GM12864 (cell line): ENCODE measurements at regions not wholly inside any gene's neighbourhood (a gene's known extent, or its start where the extent isn't known, plus 50 kb on each side); places are given as distances from the start of the nearest gene placed in this dataset.

Source experiments
- DNase-seq: peaks from one replicate; pipeline ENCODE4 v3.0.0-alpha.2; 2011; ENCODE audit warnings: low read depth
- H3K4me3 ChIP-seq: 2 replicates; pipeline ENCODE4 v1.5.1; 2011; ENCODE audit warnings: mild to moderate bottlenecking, low read depth, low read length, control low read depth
- TF ChIP-seq, protein P1 (sequence below): IDR thresholded peaks from 2 replicates; pipeline ENCODE4 v1.5.1; 2011; ENCODE audit warnings: low read depth, mild to moderate bottlenecking, moderate library complexity, low read length, control low read depth, inconsistent platforms; ENCODE audit errors: missing control alignments

- no peak for DNase-seq
These were observed 79.7 kb upstream of the SMIM23 start for GRCh38 chr5:171705830-171706468.

DNA sequence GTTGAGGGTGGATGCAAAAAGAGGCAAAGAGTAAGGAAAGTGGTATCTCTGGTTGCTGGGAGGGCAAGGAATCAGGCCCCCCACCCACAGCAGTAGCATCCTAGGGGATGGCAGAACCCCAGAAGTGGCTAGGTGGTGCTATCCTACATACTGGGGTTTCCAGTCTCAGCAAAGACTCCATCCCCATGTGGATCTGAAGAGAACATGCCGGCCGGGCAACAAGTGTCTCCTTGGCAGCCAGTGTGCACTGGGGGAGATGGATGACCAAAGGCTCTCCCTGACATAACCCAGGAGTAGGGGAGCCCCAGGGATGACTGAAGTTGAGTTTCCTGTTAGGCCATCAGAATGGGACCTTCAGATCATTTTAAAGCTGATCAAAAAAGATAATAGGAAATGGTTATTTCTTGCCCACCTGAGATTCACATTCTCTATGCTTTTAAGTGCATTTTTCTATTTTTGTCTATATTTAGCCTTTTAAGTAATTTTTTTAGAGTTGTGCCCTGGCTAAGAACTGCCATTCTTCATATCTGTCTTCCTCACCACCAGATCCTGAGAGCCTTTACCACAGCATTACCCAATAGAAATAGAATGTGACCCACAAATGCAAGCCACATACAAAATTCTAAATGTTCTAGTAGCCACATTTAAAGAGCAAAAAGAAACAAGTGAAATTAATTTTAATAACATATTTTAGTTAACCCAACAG is 78.7 kb upstream of the SMIM23 start:
- DNase-seq: no peak
- TF ChIP-seq, protein P1, sequence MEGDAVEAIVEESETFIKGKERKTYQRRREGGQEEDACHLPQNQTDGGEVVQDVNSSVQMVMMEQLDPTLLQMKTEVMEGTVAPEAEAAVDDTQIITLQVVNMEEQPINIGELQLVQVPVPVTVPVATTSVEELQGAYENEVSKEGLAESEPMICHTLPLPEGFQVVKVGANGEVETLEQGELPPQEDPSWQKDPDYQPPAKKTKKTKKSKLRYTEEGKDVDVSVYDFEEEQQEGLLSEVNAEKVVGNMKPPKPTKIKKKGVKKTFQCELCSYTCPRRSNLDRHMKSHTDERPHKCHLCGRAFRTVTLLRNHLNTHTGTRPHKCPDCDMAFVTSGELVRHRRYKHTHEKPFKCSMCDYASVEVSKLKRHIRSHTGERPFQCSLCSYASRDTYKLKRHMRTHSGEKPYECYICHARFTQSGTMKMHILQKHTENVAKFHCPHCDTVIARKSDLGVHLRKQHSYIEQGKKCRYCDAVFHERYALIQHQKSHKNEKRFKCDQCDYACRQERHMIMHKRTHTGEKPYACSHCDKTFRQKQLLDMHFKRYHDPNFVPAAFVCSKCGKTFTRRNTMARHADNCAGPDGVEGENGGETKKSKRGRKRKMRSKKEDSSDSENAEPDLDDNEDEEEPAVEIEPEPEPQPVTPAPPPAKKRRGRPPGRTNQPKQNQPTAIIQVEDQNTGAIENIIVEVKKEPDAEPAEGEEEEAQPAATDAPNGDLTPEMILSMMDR: no peak
- no peak overlapping the region for H3K4me3 ChIP-seq

More at GRCh38 chr5:171705830-171706468, 79.7 kb upstream of the SMIM23 start:
- TF ChIP-seq, protein P1: no peak
- H3K4me3 ChIP-seq: no peak overlapping the region

GRCh38 chr5:171707442-171707792 is 78.2 kb upstream of the SMIM23 start:
- TF ChIP-seq, protein P1: no peak
- DNase-seq: no peak
- no peak overlapping the region for H3K4me3 ChIP-seq

DNA sequence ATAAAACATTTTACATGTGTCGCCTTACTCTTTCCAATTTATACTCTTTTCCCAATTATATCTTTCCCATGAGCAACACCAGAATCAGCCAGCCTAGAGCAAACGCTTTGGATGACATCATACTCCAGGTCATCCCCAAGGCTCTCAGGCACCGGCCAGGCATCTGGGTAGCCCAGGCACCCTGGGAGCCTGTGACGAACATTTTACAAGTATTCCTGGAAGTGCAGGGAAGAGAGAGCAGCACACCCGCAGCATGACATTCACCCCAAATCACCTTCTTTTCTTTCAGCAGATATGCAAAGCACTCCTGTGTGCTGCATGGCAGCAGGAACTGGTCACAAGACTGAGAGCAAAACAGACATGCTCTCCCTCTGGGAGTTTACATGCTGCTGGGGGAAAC is 75.7 kb upstream of the SMIM23 start:
- TF ChIP-seq, protein P1: no peak
- no peak overlapping the region for H3K4me3 ChIP-seq
- DNase-seq: no peak

DNA sequence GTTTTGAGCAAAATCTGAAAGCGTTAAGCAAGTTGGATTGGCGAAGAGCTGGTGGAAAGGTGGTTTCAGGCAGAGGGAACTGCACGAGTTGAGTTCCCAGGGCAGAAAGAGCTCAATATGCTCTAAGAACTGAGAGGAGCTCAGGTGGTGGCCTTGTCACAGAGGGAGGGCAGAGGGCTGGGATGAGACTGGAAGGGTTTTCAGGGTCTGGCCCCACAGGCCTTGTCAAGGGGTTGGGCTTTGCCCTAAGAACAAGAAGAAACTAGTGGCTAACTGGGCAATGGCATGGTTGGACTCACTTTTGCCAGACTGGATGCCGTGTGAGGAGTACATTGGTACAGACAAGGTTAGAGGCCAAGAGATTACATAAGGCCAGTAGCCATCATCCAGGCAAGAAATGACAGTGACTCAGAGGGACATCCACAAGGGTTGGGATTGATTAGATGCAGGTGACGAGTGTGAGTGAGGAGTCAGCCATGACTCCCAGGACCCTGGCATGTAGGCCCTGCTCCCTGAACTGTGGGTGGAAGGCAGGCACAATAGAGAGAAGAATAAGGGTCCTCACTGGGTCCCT is 75.1 kb upstream of the SMIM23 start:
- no peak overlapping the region for H3K4me3 ChIP-seq
- DNase-seq: no peak
- TF ChIP-seq, protein P1: no peak

- no peak for DNase-seq
- TF ChIP-seq, protein P1: no peak
- H3K4me3 ChIP-seq: no peak overlapping the region
These were observed 74.0 kb upstream of the SMIM23 start for GRCh38 chr5:171711571-171711970.

GRCh38 chr5:171712616-171713015 is 73.0 kb upstream of the SMIM23 start:
- TF ChIP-seq, protein P1: no peak
- DNase-seq: no peak
- no peak overlapping the region for H3K4me3 ChIP-seq
